OCI-LY7 (cell line): ENCODE measurements at regions not wholly inside any gene's neighbourhood (a gene's known extent, or its start where the extent isn't known, plus 50 kb on each side); places are given as distances from the start of the nearest gene placed in this dataset.

Experiments used
- BruUV-seq: library from RNA; stranded (reverse); fragments of 400-500 nt; replicated peaks from 2 replicates; lab custom pipeline; 2021; lab: Mats Ljungman, UMichigan
- CTCF ChIA-PET: fragments of 300-600 bp; sonication (Branson Sonifier 250); formaldehyde crosslinking; loops from one replicate; lab custom pipeline; 2022; ENCODE audit warnings: antibody characterized with exemption; ENCODE audit not compliant: unreplicated experiment; lab: Charles Lee
- POLR2A ChIA-PET: fragments of 300-600 bp; sonication (Branson Sonifier 250); formaldehyde crosslinking; loops from one replicate; lab custom pipeline; 2022; ENCODE audit warnings: antibody characterized with exemption; lab: Charles Lee
- DNase-seq: peaks from one replicate; pipeline ENCODE4 v3.0.0-alpha.2; 2015; ENCODE audit warnings: low spot score
- H2AFZ ChIP-seq: fragments of 200-600 bp; sonication (generic), shearing (Covaris generic); 2 replicates; pipeline ENCODE4 v1.6.1; 2014; ENCODE audit warnings: mild to moderate bottlenecking, antibody characterized with exemption, low read length, moderate library complexity
- H3K27ac ChIP-seq: fragments of 200-600 bp; sonication (generic); 2 replicates; pipeline ENCODE4 v1.5.1; 2014; ENCODE audit warnings: mixed run types, low read depth, mild to moderate bottlenecking, moderate library complexity, low read length, inconsistent platforms; ENCODE audit not compliant: poor library complexity, severe bottlenecking
- H3K36me3 ChIP-seq: fragments of 200-600 bp; sonication (generic); 2 replicates; pipeline ENCODE4 v1.6.1; 2014; ENCODE audit warnings: mild to moderate bottlenecking, antibody characterized with exemption, low read length, moderate library complexity, mixed read lengths; ENCODE audit not compliant: insufficient read depth
- H3K4me1 ChIP-seq: fragments of 200-600 bp; sonication (generic); 2 replicates; pipeline ENCODE4 v1.5.1; 2014; ENCODE audit warnings: mild to moderate bottlenecking, low read length; ENCODE audit not compliant: insufficient read depth, poor library complexity, severe bottlenecking
- H3K4me2 ChIP-seq: fragments of 200-600 bp; sonication (generic); 2 replicates; pipeline ENCODE4 v1.6.1; 2014; ENCODE audit warnings: mild to moderate bottlenecking, low read length
- H3K4me3 ChIP-seq: fragments of 200-600 bp; sonication (generic); 2 replicates; pipeline ENCODE4 v1.5.1; 2014; ENCODE audit warnings: mild to moderate bottlenecking, low read depth, low read length; ENCODE audit not compliant: poor library complexity, severe bottlenecking
- H3K79me2 ChIP-seq: fragments of 200-600 bp; sonication (generic); 2 replicates; pipeline ENCODE4 v1.6.1; 2016; ENCODE audit warnings: low read depth, mild to moderate bottlenecking, low read length, moderate library complexity, mixed read lengths; ENCODE audit not compliant: insufficient read depth
- H3K9me2 ChIP-seq: fragments of 200-600 bp; sonication (generic); 2 replicates; pipeline ENCODE4 v1.6.1; 2016; ENCODE audit warnings: mild to moderate bottlenecking, low read length, mixed read lengths; ENCODE audit not compliant: insufficient read depth
- H3K9me3 ChIP-seq: fragments of 200-600 bp; sonication (generic); 2 replicates; pipeline ENCODE4 v1.6.1; 2014; ENCODE audit warnings: mild to moderate bottlenecking, mixed run types, low read length, mixed read lengths
- H4K20me1 ChIP-seq: fragments of 200-600 bp; sonication (generic); 2 replicates; pipeline ENCODE4 v1.6.1; 2014; ENCODE audit warnings: mild to moderate bottlenecking, antibody characterized with exemption, low read length, moderate library complexity, mixed read lengths; ENCODE audit not compliant: insufficient read depth
- EZH2phosphoT487 ChIP-seq: fragments of 200-600 bp; sonication (generic); IDR thresholded peaks from 2 replicates; pipeline ENCODE4 v1.6.1; 2018; ENCODE audit warnings: low read depth, borderline replicate concordance, mild to moderate bottlenecking, mixed run types, antibody characterized with exemption, low read length, moderate library complexity, mixed read lengths
- intact Hi-C: fragments of 100-400 bp; cut with micrococcal nuclease; formaldehyde crosslinking; loops from one replicate; pipeline ENCODE4 v1.10.0; 2022; ENCODE audit not compliant: unreplicated experiment
- TF ChIP-seq, protein P1 (sequence below): fragments of 200-600 bp; sonication (generic); conservative IDR thresholded peaks from 2 replicates; pipeline ENCODE4 v1.5.1; 2014; ENCODE audit warnings: mild to moderate bottlenecking, antibody characterized with exemption, low read length, moderate library complexity, mixed read lengths

DNA sequence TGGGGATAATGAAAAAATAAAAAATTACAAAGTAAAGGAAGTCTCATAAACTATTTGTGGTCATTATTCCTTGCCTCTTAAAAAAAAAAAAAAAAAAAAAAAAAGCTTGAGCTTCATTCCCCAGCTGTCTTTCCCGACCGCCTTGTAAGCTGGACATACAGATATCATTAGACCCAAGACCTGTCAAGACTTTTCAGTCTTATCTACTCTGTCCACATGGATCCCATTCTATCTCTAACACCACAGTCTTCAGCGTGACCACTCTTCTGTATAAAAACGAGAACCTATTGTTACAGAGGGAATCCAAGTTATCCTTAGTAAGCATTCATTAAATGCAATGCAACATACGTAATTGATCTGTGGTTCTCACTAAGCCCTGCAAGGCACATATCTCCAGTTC, 423.5 kb downstream of the MEI4 start:
- Histone ChIP-seq H4K20me1 (no peaks in the 10 kb centered on the region), H3K4me3 (no peak overlapping the region), H2AFZ (no peak overlapping the region), H3K36me3 (no peaks in the 10 kb centered on the region), H3K9me3 (no peaks in the 10 kb centered on the region), H3K4me1 (no peaks in the 10 kb centered on the region), H3K9me2 (no peaks in the 10 kb centered on the region), H3K79me2 (no peaks in the 10 kb centered on the region), H3K4me2 (no peak overlapping the region), H3K27ac (no peak overlapping the region)
- ChIA-PET POLR2A (interaction anchor here (0.6 to 1.0 kb wide), 4 partner anchors 11 to 561 kb away, joined by 3 read pairs; no protein-coding TSS in a partner anchor), CTCF (interaction anchor here (0.8 kb wide), 1 partner anchor 11 kb away, joined by 3 read pairs; no protein-coding TSS in a partner anchor)
- TF ChIP-seq, protein P1, sequence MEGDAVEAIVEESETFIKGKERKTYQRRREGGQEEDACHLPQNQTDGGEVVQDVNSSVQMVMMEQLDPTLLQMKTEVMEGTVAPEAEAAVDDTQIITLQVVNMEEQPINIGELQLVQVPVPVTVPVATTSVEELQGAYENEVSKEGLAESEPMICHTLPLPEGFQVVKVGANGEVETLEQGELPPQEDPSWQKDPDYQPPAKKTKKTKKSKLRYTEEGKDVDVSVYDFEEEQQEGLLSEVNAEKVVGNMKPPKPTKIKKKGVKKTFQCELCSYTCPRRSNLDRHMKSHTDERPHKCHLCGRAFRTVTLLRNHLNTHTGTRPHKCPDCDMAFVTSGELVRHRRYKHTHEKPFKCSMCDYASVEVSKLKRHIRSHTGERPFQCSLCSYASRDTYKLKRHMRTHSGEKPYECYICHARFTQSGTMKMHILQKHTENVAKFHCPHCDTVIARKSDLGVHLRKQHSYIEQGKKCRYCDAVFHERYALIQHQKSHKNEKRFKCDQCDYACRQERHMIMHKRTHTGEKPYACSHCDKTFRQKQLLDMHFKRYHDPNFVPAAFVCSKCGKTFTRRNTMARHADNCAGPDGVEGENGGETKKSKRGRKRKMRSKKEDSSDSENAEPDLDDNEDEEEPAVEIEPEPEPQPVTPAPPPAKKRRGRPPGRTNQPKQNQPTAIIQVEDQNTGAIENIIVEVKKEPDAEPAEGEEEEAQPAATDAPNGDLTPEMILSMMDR = no peak
- TF ChIP-seq EZH2phosphoT487 = no peak
- no peak for DNase-seq
- no TSS peak for BruUV-seq
- intact Hi-C loops = no loop called here

DNA sequence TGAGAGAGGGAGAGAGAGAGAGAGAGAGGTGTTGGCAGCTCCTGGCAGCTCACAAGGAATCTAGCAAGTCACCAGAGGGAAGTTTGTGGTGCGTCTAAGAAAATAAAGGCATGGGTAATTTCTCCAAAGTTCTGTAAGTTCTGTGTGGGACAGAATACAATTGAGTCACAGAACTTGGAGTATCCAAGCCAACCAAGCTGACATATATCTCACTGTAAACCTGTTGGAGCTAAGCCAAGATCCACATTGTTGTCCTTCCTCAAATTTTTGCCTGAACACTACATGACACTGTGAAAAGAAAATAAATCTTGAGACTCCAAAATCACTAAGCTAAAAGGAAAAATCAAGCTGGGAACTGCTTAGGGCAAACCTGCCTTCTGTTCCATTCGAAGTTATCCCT, 436.7 kb downstream of the MEI4 start:
- CTCF ChIA-PET = no interaction called here
- no TSS peak for BruUV-seq

DNA sequence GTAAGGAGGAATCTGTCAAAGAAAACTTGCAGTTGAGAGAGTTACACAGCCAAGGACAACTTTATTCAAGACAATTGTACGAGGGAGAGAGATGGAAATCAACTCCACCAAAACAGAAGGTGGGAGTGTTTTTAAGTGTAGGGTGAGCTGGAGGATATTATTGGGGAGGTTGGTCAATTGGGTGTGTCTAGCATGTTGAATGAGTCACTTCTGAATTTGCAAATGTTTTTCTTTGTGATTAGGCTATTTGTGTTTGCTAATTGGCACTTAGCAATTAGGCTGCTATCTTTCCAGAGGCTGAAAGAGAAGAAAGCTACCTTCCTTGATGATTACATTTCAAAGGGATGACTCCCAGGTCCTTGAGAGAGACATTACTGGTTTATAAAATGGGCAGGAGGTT, 441.1 kb downstream of the MEI4 start:
- Histone ChIP-seq H3K4me2 (no peak overlapping the region), H3K9me2 (no peaks in the 10 kb centered on the region), H4K20me1 (no peaks in the 10 kb centered on the region), H2AFZ (no peak overlapping the region), H3K36me3 (no peaks in the 10 kb centered on the region), H3K27ac (no peak overlapping the region), H3K4me3 (no peak overlapping the region), H3K4me1 (no peaks in the 10 kb centered on the region), H3K79me2 (no peaks in the 10 kb centered on the region), H3K9me3 (no peaks in the 10 kb centered on the region)
- CTCF ChIA-PET = no interaction called here
- no peak for DNase-seq
- POLR2A ChIA-PET = interaction anchor here (1.3 kb wide), 1 partner anchor 92 kb away, joined by 3 read pairs; no protein-coding TSS in a partner anchor
- intact Hi-C loops = no loop called here
- BruUV-seq = no TSS peak
- TF ChIP-seq, protein P1 = no peak
- TF ChIP-seq EZH2phosphoT487 = no peak

More for the DNA sequence above, 436.7 kb downstream of the MEI4 start:
- Histone ChIP-seq H4K20me1 (no peaks in the 10 kb centered on the region), H3K9me2 (no peaks in the 10 kb centered on the region), H3K36me3 (no peaks in the 10 kb centered on the region), H3K4me2 (no peak overlapping the region), H2AFZ (no peak overlapping the region), H3K4me3 (no peak overlapping the region), H3K9me3 (no peaks in the 10 kb centered on the region), H3K27ac (no peak overlapping the region), H3K79me2 (no peaks in the 10 kb centered on the region), H3K4me1 (no peaks in the 10 kb centered on the region)
- DNase-seq = no peak
- intact Hi-C loops = no loop called here
- POLR2A ChIA-PET = no interaction called here
- no peak for TF ChIP-seq EZH2phosphoT487
- TF ChIP-seq, protein P1 = no peak
